HepG2 (cell line): ENCODE measurements at regions not wholly inside any gene's neighbourhood (a gene's known extent, or its start where the extent isn't known, plus 50 kb on each side); places are given as distances from the start of the nearest gene placed in this dataset.

Source experiments
- ATAC-seq: fragments of 200-7000 bp; cut with Tn5 transposase; 3 replicates; pipeline ENCODE4 v1.9.1; 2020; ENCODE audit warnings: mild to moderate bottlenecking, moderate library complexity
- BruUV-seq: library from RNA; stranded (reverse); fragments of 400-500 nt; replicated peaks from 2 replicates; lab custom pipeline; 2021; lab: Mats Ljungman, UMichigan
- CTCF ChIA-PET: fragments of 300-600 bp; formaldehyde crosslinking; extraction: SDS; loops from one replicate; lab custom pipeline; 2021; ENCODE audit warnings: low total read pairs, inconsistent platforms, low intra/inter-chr PET ratio; lab: Yijun Ruan, JAX
- POLR2A ChIA-PET: fragments of 350-600 bp; sonication (Branson Sonifier 250); formaldehyde crosslinking; loops from one replicate; lab custom pipeline; 2020; ENCODE audit warnings: antibody characterized with exemption, inconsistent platforms; lab: Yijun Ruan, JAX
- DNase-seq: peaks from one replicate; pipeline ENCODE4 v3.0.0-alpha.2; 2015; ENCODE audit warnings: low spot score
- FAIRE-seq: peaks from 3 replicates; lab custom pipeline; 2011; peaks lifted over from hg19 to GRCh38; lab: Jason Lieb, UNC
- H2AFZ ChIP-seq: one replicate; pipeline ENCODE4 v1.6.1; 2011; ENCODE audit warnings: low read length, inconsistent platforms
- H3K27ac ChIP-seq: fragments of 300-600 bp; 3 replicates; pipeline ENCODE4 v1.8.0; 2011; ENCODE audit warnings: mixed run types, mild to moderate bottlenecking, mixed read lengths, low read length, inconsistent platforms; ENCODE audit not compliant: insufficient read depth; ENCODE audit errors: extremely low read length
- H3K27me3 ChIP-seq, 2 experiments: fragments of 200-600 bp in 1 of 2; 2 replicates in 1 of 2; 3 replicates in 1 of 2; pipeline versions ENCODE4 v1.6.0 to v1.8.0; 2011; ENCODE audit warnings: low read length in 2 of 2, mild to moderate bottlenecking in 2 of 2, moderate library complexity in 2 of 2, inconsistent platforms in 1 of 2; ENCODE audit not compliant: insufficient read depth in 2 of 2, control insufficient read depth in 1 of 2
- H3K36me3 ChIP-seq, 2 experiments: fragments of 200-600 bp in 1 of 2; replicated peaks in 1 of 2; 2 replicates in 1 of 2; 3 replicates in 1 of 2; pipeline versions ENCODE4 v1.5.1 to v1.8.0; 2011; ENCODE audit warnings: low read length in 2 of 2, inconsistent platforms in 1 of 2; ENCODE audit not compliant: insufficient read depth in 2 of 2, control insufficient read depth in 1 of 2
- H3K4me1 ChIP-seq: 2 replicates; pipeline ENCODE4 v1.5.1; 2012; ENCODE audit warnings: low read length, inconsistent platforms; ENCODE audit not compliant: insufficient read depth
- H3K4me2 ChIP-seq: 2 replicates; pipeline ENCODE4 v1.6.0; 2011; ENCODE audit warnings: low read depth, low read length, inconsistent platforms
- H3K4me3 ChIP-seq, 3 experiments: fragments of 200-600 bp in 1 of 3; sonication (generic), shearing (Covaris generic) in 1 of 3; replicated peaks in 1 of 3; 2 replicates each; pipeline ENCODE4 v1.5.1; 2011 to 2016; ENCODE audit warnings: low read length in 3 of 3, inconsistent platforms in 2 of 3, low read depth in 2 of 3, mild to moderate bottlenecking in 2 of 3, control low read depth in 1 of 3, mixed read lengths in 1 of 3; ENCODE audit not compliant: insufficient read depth in 1 of 3
- H3K79me2 ChIP-seq: one replicate; pipeline ENCODE4 v1.6.1; 2011; ENCODE audit warnings: low read length, inconsistent platforms; ENCODE audit not compliant: insufficient read depth
- H3K9ac ChIP-seq: 2 replicates; pipeline ENCODE4 v1.6.0; 2011; ENCODE audit warnings: mild to moderate bottlenecking, low read depth, low read length, inconsistent platforms; ENCODE audit not compliant: insufficient read depth
- H3K9me3 ChIP-seq: 2 replicates; pipeline ENCODE4 v1.5.1; 2012; ENCODE audit warnings: mild to moderate bottlenecking, low read length
- H4K20me1 ChIP-seq: 2 replicates; pipeline ENCODE4 v1.6.0; 2011; ENCODE audit warnings: inconsistent platforms, mild to moderate bottlenecking, low read length, moderate library complexity; ENCODE audit not compliant: insufficient read depth
- CENPX ChIP-seq: sonication (generic); formaldehyde crosslinking; IDR thresholded peaks from 2 replicates; pipeline ENCODE4 v1.9.0; 2021; ENCODE audit warnings: mild to moderate bottlenecking, missing genetic modification reagents, moderate library complexity
- DNMT1 ChIP-seq: sonication (generic); formaldehyde crosslinking; IDR thresholded peaks from 2 replicates; pipeline ENCODE4 v1.5.1; 2020; ENCODE audit warnings: mild to moderate bottlenecking, missing genetic modification reagents
- DR1 ChIP-seq: sonication (generic); formaldehyde crosslinking; IDR thresholded peaks from 2 replicates; pipeline ENCODE4 v1.8.0; 2021; ENCODE audit warnings: mild to moderate bottlenecking, missing genetic modification reagents, inconsistent platforms
- HOXA3 ChIP-seq: sonication (generic); formaldehyde crosslinking; IDR thresholded peaks from 2 replicates; pipeline ENCODE4 v1.5.0; 2020; ENCODE audit warnings: missing genetic modification reagents
- KDM2A ChIP-seq: sonication (generic); formaldehyde crosslinking; IDR thresholded peaks from 2 replicates; pipeline ENCODE4 v1.4.0; 2020; ENCODE audit warnings: low read depth, missing genetic modification reagents, borderline replicate concordance
- NR0B2 ChIP-seq: sonication (generic); formaldehyde crosslinking; IDR thresholded peaks from 2 replicates; pipeline ENCODE4 v1.4.0; 2020; ENCODE audit warnings: mild to moderate bottlenecking, missing genetic modification reagents
- PLSCR1 ChIP-seq: sonication (generic); formaldehyde crosslinking; IDR thresholded peaks from 2 replicates; pipeline ENCODE4 v1.5.0; 2020; ENCODE audit warnings: missing genetic modification reagents, mild to moderate bottlenecking, borderline replicate concordance
- RFXAP ChIP-seq: sonication (generic); formaldehyde crosslinking; IDR thresholded peaks from 2 replicates; pipeline ENCODE4 v1.4.0; 2020; ENCODE audit warnings: missing genetic modification reagents, borderline replicate concordance
- SMC3 ChIP-seq: IDR thresholded peaks from 2 replicates; pipeline ENCODE4 v1.6.1; 2011; ENCODE audit warnings: low read length, improper control_type of control experiment
- SUZ12 ChIP-seq: fragments of 150-350 bp; IDR thresholded peaks from 2 replicates; pipeline ENCODE4 v1.6.1; 2014; ENCODE audit warnings: low read depth, low read length
- ZNF17 ChIP-seq: sonication (generic); formaldehyde crosslinking; IDR thresholded peaks from 2 replicates; pipeline ENCODE4 v1.5.0; 2020; ENCODE audit warnings: mild to moderate bottlenecking, missing genetic modification reagents
- ZNF362 ChIP-seq: sonication (generic); formaldehyde crosslinking; IDR thresholded peaks from 2 replicates; pipeline ENCODE4 v1.4.0; 2020; ENCODE audit warnings: missing genetic modification reagents, mild to moderate bottlenecking, borderline replicate concordance
- ZNF75D ChIP-seq: sonication (generic); formaldehyde crosslinking; IDR thresholded peaks from 2 replicates; pipeline ENCODE4 v1.8.1; 2023; ENCODE audit warnings: missing genetic modification reagents, mild to moderate bottlenecking, borderline replicate concordance
- WGBS: methylation state at CpG from one replicate; pipeline ENCODE4 v1.1.6; 2017; ENCODE audit warnings: low lambda C conversion rate; 5-methylcytosine and 5-hydroxymethylcytosine counted together
- in situ Hi-C: cut with HindIII; loops from 2 replicates; pipeline ENCODE4 v1.10.0; 2017; ENCODE audit warnings: low pct_unique_long_range_greater_than_20kb; ENCODE audit not compliant: extremely low pct_ligation_motif_present
- intact Hi-C: fragments of 100-400 bp; cut with micrococcal nuclease; formaldehyde crosslinking; loops from one replicate; pipeline ENCODE4 v1.10.0; 2022; ENCODE audit not compliant: unreplicated experiment

- CTCF ChIA-PET: no interaction called here
- H3K79me2 ChIP-seq: no peaks in the 10 kb centered on the region
- H3K9ac ChIP-seq: no peak overlapping the region
- H3K9me3 ChIP-seq: no peaks in the 10 kb centered on the region
- H2AFZ ChIP-seq: no peak overlapping the region
- H3K4me2 ChIP-seq: no peak overlapping the region
- in situ Hi-C loops (no loop called here), intact Hi-C loops (no loop called here)
- H4K20me1 ChIP-seq: no peaks in the 10 kb centered on the region
- no peak overlapping the region for H3K27ac ChIP-seq
- POLR2A ChIA-PET: no interaction called here
- FAIRE-seq (no peak), DNase-seq (no peak), ATAC-seq (no peak)
- BruUV-seq: no TSS peak
- H3K4me3 ChIP-seq: no peak overlapping the region
- no peaks in the 10 kb centered on the region for H3K4me1 ChIP-seq
- WGBS: 15% methylated on average over 2 of the region's 2 CpGs
- TF ChIP-seq RFXAP (CRISPR knock-in tag) (no peak), HOXA3 (CRISPR knock-in tag) (no peak), NR0B2 (CRISPR knock-in tag) (no peak), DR1 (CRISPR knock-in tag) (no peak), PLSCR1 (no peak), SUZ12 (no peak), CENPX (no peak), ZNF362 (CRISPR knock-in tag) (no peak), DNMT1 (CRISPR knock-in tag) (no peak), ZNF75D (CRISPR knock-in tag) (no peak), ZNF17 (CRISPR knock-in tag) (no peak), SMC3 (no peak), KDM2A (CRISPR knock-in tag) (no peak)
- no peaks in the 10 kb centered on the region for H3K36me3 ChIP-seq
- no peaks in the 10 kb centered on the region for H3K27me3 ChIP-seq
Observed at GRCh38 chr4:124000233-124000632, 603.6 kb downstream of the SPRY1 start.
